GM18511 (cell line): ENCODE measurements at regions not wholly inside any gene's neighbourhood (a gene's known extent, or its start where the extent isn't known, plus 50 kb on each side); places are given as distances from the start of the nearest gene placed in this dataset.

Source experiments
- ATAC-seq: cut with Tn5 transposase; IDR thresholded peaks from one replicate; pipeline ENCODE4 v1.9.1; 2021; ENCODE audit warnings: mild to moderate bottlenecking, moderate library complexity; ENCODE audit not compliant: unreplicated experiment

- ATAC-seq = no peak
Measured at GRCh38 chr2:2755990-2756389, 424.9 kb upstream of the MYT1L start.

GRCh38 chr2:2754940-2755339 lies 423.9 kb upstream of the MYT1L start:
- ATAC-seq = no peak

- no peak for ATAC-seq
Measured at GRCh38 chr2:2751715-2752315, 420.7 kb upstream of the MYT1L start.

- ATAC-seq = no peak
Measured at GRCh38 chr2:2750867-2751714, 420.0 kb upstream of the MYT1L start.

- ATAC-seq = no peak
Measured at GRCh38 chr2:2749206-2749598, 418.1 kb upstream of the MYT1L start.

- no peak for ATAC-seq
Measured at GRCh38 chr2:2748399-2749205, 417.5 kb upstream of the MYT1L start.

- no peak for ATAC-seq
Measured at GRCh38 chr2:2747797-2748301, 416.8 kb upstream of the MYT1L start.

GRCh38 chr2:2746731-2747130 lies 415.7 kb upstream of the MYT1L start:
- ATAC-seq = no peak

- ATAC-seq = no peak
Measured at GRCh38 chr2:2744958-2745715, 414.1 kb upstream of the MYT1L start.

GRCh38 chr2:2744107-2744506 lies 413.0 kb upstream of the MYT1L start:
- no peak for ATAC-seq

- ATAC-seq = no peak
Measured at GRCh38 chr2:2743164-2743571, 412.1 kb upstream of the MYT1L start.

GRCh38 chr2:2742726-2743125 lies 411.7 kb upstream of the MYT1L start:
- ATAC-seq = no peak

GRCh38 chr2:2740238-2740775 lies 409.2 kb upstream of the MYT1L start:
- no peak for ATAC-seq

- no peak for ATAC-seq
Measured at GRCh38 chr2:2739231-2739795, 408.2 kb upstream of the MYT1L start.

GRCh38 chr2:2738684-2739083 lies 407.6 kb upstream of the MYT1L start:
- ATAC-seq = no peak

GRCh38 chr2:2738276-2738675 lies 407.2 kb upstream of the MYT1L start:
- no peak for ATAC-seq

- no peak for ATAC-seq
Measured at GRCh38 chr2:2735041-2735440, 404.0 kb upstream of the MYT1L start.

- ATAC-seq = no peak
Measured at GRCh38 chr2:2734308-2734707, 403.2 kb upstream of the MYT1L start.

- no peak for ATAC-seq
Measured at GRCh38 chr2:2733818-2734217, 402.7 kb upstream of the MYT1L start.
